GM12865 (cell line): ENCODE measurements at regions not wholly inside any gene's neighbourhood (a gene's known extent, or its start where the extent isn't known, plus 50 kb on each side); places are given as distances from the start of the nearest gene placed in this dataset.
A peak's percentile ranks its signal among the peaks of the same experiment; 100 is the strongest.
"Not testable (repeated sequence)": the region's sequence is repeated elsewhere in the genome, so short reads cannot be mapped to it uniquely, and the experiment has no call there.

Experiments used
- DNase-seq: peaks from one replicate; pipeline ENCODE4 v3.0.0; 2010; ENCODE audit warnings: low read depth
- H3K4me3 ChIP-seq: 2 replicates; pipeline ENCODE4 v1.5.1; 2011; ENCODE audit warnings: mild to moderate bottlenecking, low read depth, low read length, control low read depth
- TF ChIP-seq, protein P1 (sequence below): IDR thresholded peaks from 2 replicates; pipeline ENCODE4 v1.5.1; 2011; ENCODE audit warnings: low read length, control low read depth, low read depth, inconsistent platforms; ENCODE audit not compliant: insufficient read depth; ENCODE audit errors: missing control alignments

DNA sequence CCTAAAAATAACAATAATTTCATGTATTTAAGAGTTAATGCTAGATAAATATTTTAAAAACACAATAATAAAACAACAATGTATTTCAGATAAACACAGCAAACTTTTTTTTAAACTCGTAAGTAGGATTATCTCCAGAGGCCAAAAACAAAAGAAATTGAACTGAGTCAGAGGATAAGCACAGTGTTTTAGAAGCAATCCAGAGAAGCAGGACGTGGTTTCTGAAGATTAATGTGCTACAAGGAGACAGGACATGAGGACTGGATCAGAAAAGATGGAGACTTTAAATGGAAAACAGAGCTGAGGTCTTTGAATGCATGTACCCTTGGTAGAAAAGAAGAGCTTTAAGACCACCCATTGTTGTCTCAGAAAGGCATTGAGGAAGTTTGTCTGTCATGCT, 491.2 kb upstream of the TLE4 start:
- TF ChIP-seq, protein P1, sequence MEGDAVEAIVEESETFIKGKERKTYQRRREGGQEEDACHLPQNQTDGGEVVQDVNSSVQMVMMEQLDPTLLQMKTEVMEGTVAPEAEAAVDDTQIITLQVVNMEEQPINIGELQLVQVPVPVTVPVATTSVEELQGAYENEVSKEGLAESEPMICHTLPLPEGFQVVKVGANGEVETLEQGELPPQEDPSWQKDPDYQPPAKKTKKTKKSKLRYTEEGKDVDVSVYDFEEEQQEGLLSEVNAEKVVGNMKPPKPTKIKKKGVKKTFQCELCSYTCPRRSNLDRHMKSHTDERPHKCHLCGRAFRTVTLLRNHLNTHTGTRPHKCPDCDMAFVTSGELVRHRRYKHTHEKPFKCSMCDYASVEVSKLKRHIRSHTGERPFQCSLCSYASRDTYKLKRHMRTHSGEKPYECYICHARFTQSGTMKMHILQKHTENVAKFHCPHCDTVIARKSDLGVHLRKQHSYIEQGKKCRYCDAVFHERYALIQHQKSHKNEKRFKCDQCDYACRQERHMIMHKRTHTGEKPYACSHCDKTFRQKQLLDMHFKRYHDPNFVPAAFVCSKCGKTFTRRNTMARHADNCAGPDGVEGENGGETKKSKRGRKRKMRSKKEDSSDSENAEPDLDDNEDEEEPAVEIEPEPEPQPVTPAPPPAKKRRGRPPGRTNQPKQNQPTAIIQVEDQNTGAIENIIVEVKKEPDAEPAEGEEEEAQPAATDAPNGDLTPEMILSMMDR, result no peak
- H3K4me3 ChIP-seq, result no peak overlapping the region
- no peak for DNase-seq

DNA sequence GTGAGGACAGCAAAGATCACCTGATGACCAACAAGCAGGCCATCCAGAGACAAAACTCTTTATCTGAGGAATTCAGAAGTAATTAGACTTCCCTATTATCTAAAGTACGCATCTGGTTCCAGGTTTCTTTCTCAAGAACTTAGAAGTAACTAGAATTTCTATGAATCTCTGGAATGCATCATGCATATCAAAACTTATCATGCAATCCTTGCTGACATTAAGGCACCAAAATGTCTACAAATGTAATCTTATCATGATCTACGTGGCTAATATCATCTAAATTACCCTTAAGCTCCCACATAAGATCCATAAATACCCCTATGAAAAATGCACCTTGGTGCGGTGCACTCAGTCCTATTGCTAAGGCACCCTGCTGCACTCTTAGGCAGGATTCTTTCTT, 488.1 kb upstream of the TLE4 start:
- TF ChIP-seq, protein P1, result no peak
- DNase-seq, result no peak
- no peak overlapping the region for H3K4me3 ChIP-seq

DNA sequence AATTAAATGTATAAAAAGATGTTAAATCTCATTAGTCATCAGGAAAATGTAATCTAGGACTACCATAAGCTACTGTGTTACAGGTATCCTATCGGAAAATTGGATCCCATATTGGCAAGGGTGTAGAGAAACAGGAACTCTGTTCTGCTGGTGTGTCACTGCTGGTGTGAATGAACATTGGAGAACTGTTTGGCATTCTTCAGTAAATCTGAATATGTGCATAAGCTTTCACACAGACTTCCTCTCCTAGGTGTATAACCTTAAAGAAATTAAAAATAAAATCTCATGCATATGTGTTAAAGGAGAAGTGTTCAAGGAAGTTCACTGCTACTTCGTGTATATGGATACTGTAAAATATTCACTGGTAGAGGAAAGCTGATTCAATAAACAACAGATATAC, 484.6 kb upstream of the TLE4 start:
- no peak overlapping the region for H3K4me3 ChIP-seq
- TF ChIP-seq, protein P1, result no peak
- no peak for DNase-seq

DNA sequence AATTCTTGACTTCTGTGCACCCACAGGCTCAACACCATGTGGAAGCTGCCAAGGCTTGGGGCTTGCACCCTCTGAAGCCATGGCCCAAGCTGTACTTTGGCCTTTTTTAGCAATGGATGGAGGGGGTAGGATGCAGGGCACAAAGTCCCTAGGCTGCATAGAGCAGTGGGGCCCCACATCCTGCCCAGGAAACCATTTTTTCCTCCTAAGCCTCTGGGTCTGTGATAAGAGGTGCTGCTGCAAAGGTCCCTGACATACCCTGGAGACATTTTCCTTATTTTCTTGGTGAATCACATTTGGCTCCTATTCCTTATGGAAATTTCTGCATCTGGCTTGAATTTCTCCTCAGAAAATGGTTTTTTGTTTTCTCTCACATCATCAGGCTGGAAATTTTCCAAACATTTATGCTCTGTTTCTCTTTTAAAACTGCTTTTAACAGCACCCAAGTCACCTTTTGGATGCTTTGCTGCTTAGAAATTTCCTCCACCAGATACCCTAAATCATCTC, 482.7 kb upstream of the TLE4 start:
- H3K4me3 ChIP-seq, result no peak overlapping the region
- no peak for DNase-seq
- TF ChIP-seq, protein P1, result no peak

DNA sequence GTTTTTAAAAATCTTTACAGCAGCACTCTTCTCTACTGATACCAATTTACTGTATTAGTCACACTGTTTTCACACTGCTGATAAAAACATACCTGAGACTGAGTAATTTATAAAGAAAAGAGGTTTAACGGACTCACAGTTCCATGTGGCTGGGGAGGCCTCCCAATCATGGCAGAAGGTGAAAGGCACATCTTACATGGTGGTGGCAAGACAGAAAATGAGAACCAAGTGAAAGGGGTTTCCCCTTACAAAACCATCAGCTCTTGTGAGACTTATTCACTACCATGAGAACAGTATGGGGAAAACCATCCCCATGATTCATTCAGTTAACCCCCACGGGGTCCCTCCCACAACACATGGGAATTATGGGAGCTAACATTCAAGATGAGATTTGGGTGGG, 481.9 kb upstream of the TLE4 start:
- not testable (repeated sequence) for H3K4me3 ChIP-seq
- DNase-seq, result peak; percentile 7

DNA sequence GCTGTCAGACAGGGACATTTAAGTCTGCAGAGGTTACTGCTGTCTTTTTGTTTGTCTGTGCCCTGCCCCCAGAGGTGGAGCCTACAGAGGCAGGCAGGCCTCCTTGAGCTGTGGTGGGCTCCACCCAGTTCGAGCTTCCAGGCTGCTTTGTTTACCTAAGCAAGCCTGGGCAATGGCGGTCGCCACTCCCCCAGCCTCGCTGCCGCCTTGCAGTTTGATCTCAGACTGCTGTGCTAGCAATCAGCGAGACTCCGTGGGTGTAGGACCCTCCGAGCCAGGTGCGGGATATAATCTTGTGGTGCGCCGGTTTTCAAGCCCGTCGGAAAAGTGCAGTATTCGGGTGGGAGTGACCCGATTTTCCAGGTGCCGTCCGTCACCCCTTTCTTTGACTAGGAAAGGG, 468.5 kb upstream of the TLE4 start:
- H3K4me3 ChIP-seq, DNase-seq: not testable (repeated sequence)

DNA sequence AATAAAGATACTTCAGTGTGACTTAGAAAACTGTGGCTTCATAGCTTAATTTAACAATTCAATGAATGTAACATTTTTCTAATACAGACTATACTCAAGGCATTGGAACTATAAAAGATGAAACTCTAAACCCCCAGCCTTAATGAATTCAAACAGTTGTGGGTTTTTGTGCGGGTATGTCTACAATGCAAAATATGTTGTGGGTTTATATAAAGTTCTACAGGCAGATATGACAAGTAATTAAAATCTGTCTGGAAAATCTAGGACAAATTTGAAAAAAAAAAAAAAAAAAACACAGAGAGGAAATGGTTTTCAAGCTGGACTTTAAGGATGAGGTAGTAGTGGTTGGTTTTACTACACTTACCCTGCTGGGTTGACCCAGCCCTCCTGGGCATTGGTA, 467.5 kb upstream of the TLE4 start:
- no peak for DNase-seq
- TF ChIP-seq, protein P1, result no peak

DNA sequence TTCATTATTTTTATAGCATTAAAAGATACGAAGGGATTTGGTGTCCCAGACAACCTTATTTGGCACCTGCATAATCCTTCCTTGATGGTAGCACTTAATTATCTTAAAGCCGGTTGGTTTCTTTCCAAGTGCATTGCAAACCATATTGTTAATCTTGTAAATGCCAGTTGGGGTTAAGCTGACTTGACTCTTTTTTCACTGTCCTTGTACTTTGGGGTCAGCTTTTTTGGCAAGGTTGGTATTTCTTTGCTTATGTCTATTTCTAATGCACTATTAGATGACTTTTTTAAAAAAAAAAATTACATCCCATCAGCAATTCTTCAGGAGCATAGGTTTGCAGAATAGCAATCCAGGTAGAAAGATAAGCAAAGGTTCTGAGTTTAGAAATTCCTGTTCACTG, 466.8 kb upstream of the TLE4 start:
- no peak overlapping the region for H3K4me3 ChIP-seq
- no peak for DNase-seq
- TF ChIP-seq, protein P1, result no peak

More for the DNA sequence above, 467.5 kb upstream of the TLE4 start:
- H3K4me3 ChIP-seq, result no peak overlapping the region
